Mucosa of rectum (tissue), 2 donors: ENCODE measurements at regions not wholly inside any gene's neighbourhood (a gene's known extent, or its start where the extent isn't known, plus 50 kb on each side); places are given as distances from the start of the nearest gene placed in this dataset.

Experiments
- H3K27ac ChIP-seq, 2 donors: one replicate each; pipeline ENCODE4 v1.7.0; 2013; ENCODE audit warnings: inconsistent platforms in 2 of 2, low read depth in 2 of 2, low read length in 2 of 2
- H3K27me3 ChIP-seq, 2 donors: one replicate each; pipeline ENCODE4 v1.7.0; 2013; ENCODE audit warnings: low read length in 2 of 2; ENCODE audit not compliant: control insufficient read depth in 2 of 2, insufficient read depth in 2 of 2
- H3K36me3 ChIP-seq, 2 donors: one replicate each; pipeline ENCODE4 v1.7.0; 2013; ENCODE audit warnings: low read length in 2 of 2; ENCODE audit not compliant: control insufficient read depth in 2 of 2, insufficient read depth in 2 of 2
- H3K4me1 ChIP-seq, 2 donors: one replicate each; pipeline ENCODE4 v1.7.0; 2013; ENCODE audit warnings: low read length in 2 of 2, mild to moderate bottlenecking in 1 of 2; ENCODE audit not compliant: control insufficient read depth in 2 of 2, insufficient read depth in 2 of 2
- H3K4me3 ChIP-seq, 2 donors: one replicate each; pipeline ENCODE4 v1.7.0; 2013; ENCODE audit warnings: low read length in 2 of 2
- H3K9ac ChIP-seq, 2 donors: one replicate each; pipeline ENCODE4 v1.7.0; 2013; ENCODE audit warnings: low read length in 2 of 2, low read depth in 1 of 2, mild to moderate bottlenecking in 1 of 2
- H3K9me3 ChIP-seq, 2 donors: one replicate each; pipeline ENCODE4 v1.7.0; 2013; ENCODE audit warnings: low read length in 2 of 2; ENCODE audit not compliant: control insufficient read depth in 2 of 2
- donor health status: healthy.
- donor health status: Normal muscosa, but diverticular disease.

- no peak overlapping the region for H3K27ac ChIP-seq
- H3K4me3 ChIP-seq: no peak overlapping the region
- no peaks in the 10 kb centered on the region for H3K9me3 ChIP-seq
- H3K27me3 ChIP-seq: no peaks in the 10 kb centered on the region
- H3K36me3 ChIP-seq: no peaks in the 10 kb centered on the region
- no peaks in the 10 kb centered on the region for H3K4me1 ChIP-seq
- no peak overlapping the region for H3K9ac ChIP-seq
Measured at GRCh38 chr9:8205576-8205975, 406.0 kb upstream of the DMAC1 start.

DNA sequence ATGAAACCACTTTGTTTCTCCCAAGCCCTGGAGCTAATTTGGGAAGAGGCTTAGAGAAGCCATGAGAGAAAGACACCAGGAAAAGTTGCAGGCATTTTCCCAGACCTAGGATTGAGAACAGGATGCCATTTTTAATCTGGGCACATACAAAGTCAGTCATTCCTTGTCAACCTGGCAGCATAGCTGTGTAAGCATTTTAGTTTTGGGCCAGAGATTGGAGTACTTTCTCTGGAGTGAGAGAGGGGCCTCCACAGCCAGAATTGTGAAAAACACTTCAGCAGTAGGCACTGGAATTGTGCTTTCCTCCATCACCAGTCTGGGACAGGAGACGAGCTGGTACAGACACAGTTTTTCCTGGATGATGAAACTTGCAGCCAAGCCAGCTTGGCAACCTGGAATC lies 390.3 kb upstream of the DMAC1 start:
- Histone ChIP-seq H3K9ac (no peak overlapping the region), H3K4me1 (no peaks in the 10 kb centered on the region), H3K27me3 (no peaks in the 10 kb centered on the region), H3K4me3 (no peak overlapping the region), H3K36me3 (no peaks in the 10 kb centered on the region), H3K9me3 (peaks cover 3 to 6% of the 10 kb centered on the region in 2 donors), H3K27ac (no peak overlapping the region)

- Histone ChIP-seq H3K4me3 (no peak overlapping the region), H3K4me1 (no peaks in the 10 kb centered on the region), H3K9me3 (peaks cover 3 to 6% of the 10 kb centered on the region in 2 donors)
Measured at GRCh38 chr9:8188723-8189407, 389.3 kb upstream of the DMAC1 start.

DNA sequence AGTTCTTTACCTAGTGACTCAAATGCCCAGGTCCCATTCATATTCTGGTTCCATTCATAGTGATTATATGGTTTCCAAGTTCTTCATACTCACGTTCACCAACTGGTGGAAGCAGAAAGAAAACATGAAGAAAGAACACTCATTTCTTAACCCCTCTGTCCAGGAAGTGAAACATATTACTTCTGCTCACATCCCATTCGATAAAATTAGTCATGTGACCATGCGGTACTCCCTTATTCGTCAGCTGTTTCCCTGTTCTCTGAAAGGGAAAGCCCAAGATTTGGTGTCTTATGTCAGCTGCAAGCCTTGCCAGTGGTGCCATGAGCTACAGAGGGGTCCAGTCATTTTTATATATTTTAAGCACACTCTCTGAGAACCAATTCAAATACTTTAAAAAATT lies 387.0 kb upstream of the DMAC1 start:
- Histone ChIP-seq H3K4me1 (no peaks in the 10 kb centered on the region), H3K9me3 (peaks cover 0 to 3% of the 10 kb centered on the region in 2 donors), H3K27me3 (no peaks in the 10 kb centered on the region), H3K9ac (no peak overlapping the region), H3K36me3 (no peaks in the 10 kb centered on the region), H3K27ac (no peak overlapping the region), H3K4me3 (no peak overlapping the region)

More at GRCh38 chr9:8188723-8189407, 389.3 kb upstream of the DMAC1 start:
- Histone ChIP-seq H3K36me3 (no peaks in the 10 kb centered on the region), H3K9ac (no peak overlapping the region), H3K27me3 (no peaks in the 10 kb centered on the region), H3K27ac (no peak overlapping the region)

GRCh38 chr9:8183618-8184017 lies 384.0 kb upstream of the DMAC1 start:
- Histone ChIP-seq H3K9me3 (no peaks in the 10 kb centered on the region), H3K27me3 (no peaks in the 10 kb centered on the region), H3K4me3 (no peak overlapping the region), H3K9ac (no peak overlapping the region), H3K4me1 (no peaks in the 10 kb centered on the region), H3K36me3 (no peaks in the 10 kb centered on the region), H3K27ac (no peak overlapping the region)

DNA sequence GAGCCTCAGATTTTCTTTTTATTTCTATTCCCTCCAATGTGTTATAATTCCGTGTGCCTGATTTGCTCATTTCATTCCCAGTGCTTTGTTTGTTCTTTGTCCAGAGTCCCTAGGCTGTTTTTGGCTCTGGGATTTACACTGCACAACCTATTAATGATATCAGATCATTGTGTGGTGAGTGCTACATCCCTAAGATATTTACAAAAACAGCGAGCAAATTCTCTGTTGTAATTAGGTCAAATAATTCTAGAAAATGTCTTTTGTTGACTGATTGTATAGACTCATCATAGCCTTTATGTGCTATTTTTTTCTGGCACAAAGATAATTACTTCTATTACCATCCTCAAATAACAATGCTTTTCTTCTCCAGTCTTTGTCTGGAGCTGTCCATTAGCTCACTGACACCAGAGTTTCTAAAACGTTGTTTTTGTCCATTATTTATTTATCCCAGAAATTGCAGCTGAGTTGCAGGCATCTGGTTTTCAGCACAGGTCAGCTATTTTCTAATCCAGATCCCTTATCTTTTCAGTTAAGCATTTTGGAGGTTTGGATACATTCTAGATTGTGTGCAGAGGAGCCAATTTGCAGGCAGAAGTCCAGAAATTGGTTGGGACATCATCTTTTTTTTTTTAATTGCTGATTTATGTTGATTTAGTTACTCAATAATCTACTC lies 379.9 kb upstream of the DMAC1 start:
- Histone ChIP-seq H3K36me3 (no peaks in the 10 kb centered on the region), H3K4me1 (no peaks in the 10 kb centered on the region), H3K9ac (no peak overlapping the region), H3K4me3 (no peak overlapping the region), H3K9me3 (no peaks in the 10 kb centered on the region), H3K27me3 (no peaks in the 10 kb centered on the region), H3K27ac (no peak overlapping the region)

- Histone ChIP-seq H3K27me3 (no peaks in the 10 kb centered on the region), H3K36me3 (no peaks in the 10 kb centered on the region), H3K4me1 (no peaks in the 10 kb centered on the region)
Measured at GRCh38 chr9:8172000-8172399, 372.4 kb upstream of the DMAC1 start.

GRCh38 chr9:8168916-8169438 lies 369.4 kb upstream of the DMAC1 start:
- no peaks in the 10 kb centered on the region for H3K9me3 ChIP-seq
- no peak overlapping the region for H3K4me3 ChIP-seq
- no peaks in the 10 kb centered on the region for H3K4me1 ChIP-seq
- no peak overlapping the region for H3K27ac ChIP-seq
- no peak overlapping the region for H3K9ac ChIP-seq
- H3K27me3 ChIP-seq: no peaks in the 10 kb centered on the region
- no peaks in the 10 kb centered on the region for H3K36me3 ChIP-seq

More at GRCh38 chr9:8172000-8172399, 372.4 kb upstream of the DMAC1 start:
- H3K9me3 ChIP-seq: no peaks in the 10 kb centered on the region
- no peak overlapping the region for H3K4me3 ChIP-seq
- H3K27ac ChIP-seq: no peak overlapping the region
- H3K9ac ChIP-seq: no peak overlapping the region

- Histone ChIP-seq H3K4me3 (no peak overlapping the region), H3K36me3 (no peaks in the 10 kb centered on the region), H3K27me3 (no peaks in the 10 kb centered on the region), H3K9me3 (no peaks in the 10 kb centered on the region), H3K27ac (no peak overlapping the region), H3K4me1 (no peaks in the 10 kb centered on the region), H3K9ac (no peak overlapping the region)
Measured at GRCh38 chr9:8160787-8161186, 361.2 kb upstream of the DMAC1 start.

GRCh38 chr9:8158574-8158973 lies 359.0 kb upstream of the DMAC1 start:
- no peaks in the 10 kb centered on the region for H3K4me1 ChIP-seq
- no peak overlapping the region for H3K9ac ChIP-seq
- H3K9me3 ChIP-seq: no peaks in the 10 kb centered on the region
- H3K4me3 ChIP-seq: no peak overlapping the region
- no peak overlapping the region for H3K27ac ChIP-seq
- H3K36me3 ChIP-seq: no peaks in the 10 kb centered on the region
- no peaks in the 10 kb centered on the region for H3K27me3 ChIP-seq
